Activated CD4-positive, alpha-beta memory T cell treated with anti-CD3 and anti-CD28 coated beads, Interleukin-2, amount 10 ng/mL, durations not matched to agents 7 days and 5 days (primary cell): ENCODE measurements at regions not wholly inside any gene's neighbourhood (a gene's known extent, or its start where the extent isn't known, plus 50 kb on each side); places are given as distances from the start of the nearest gene placed in this dataset.
"Not testable (repeated sequence)": the region's sequence is repeated elsewhere in the genome, so short reads cannot be mapped to it uniquely, and the experiment has no call there.

Experiments used
- CTCF ChIA-PET: fragments of 350-600 bp; sonication (Branson Sonifier 250); formaldehyde crosslinking; loops from one replicate; lab custom pipeline; 2021; ENCODE audit warnings: antibody characterized with exemption, inconsistent platforms; lab: Charles Lee
- POLR2A ChIA-PET: fragments of 350-600 bp; sonication (Branson Sonifier 250); formaldehyde crosslinking; loops from one replicate; lab custom pipeline; 2021; ENCODE audit warnings: antibody characterized with exemption; lab: Charles Lee
- DNase-seq: peaks from one replicate; pipeline ENCODE4 v3.0.0-alpha.2; 2020
- H3K27ac Mint-ChIP-seq: one replicate; pipeline ENCODE4 v1.8.0; 2021; ENCODE audit warnings: mild to moderate bottlenecking, mixed read lengths
- H3K27me3 Mint-ChIP-seq: one replicate; pipeline ENCODE4 v1.8.0; 2021; ENCODE audit warnings: mixed read lengths
- H3K36me3 Mint-ChIP-seq: one replicate; pipeline ENCODE4 v1.8.0; 2021; ENCODE audit warnings: low read depth, mixed read lengths
- H3K4me1 Mint-ChIP-seq: one replicate; pipeline ENCODE4 v1.8.0; 2021; ENCODE audit warnings: mixed read lengths
- H3K4me3 Mint-ChIP-seq: one replicate; pipeline ENCODE4 v1.8.0; 2021; ENCODE audit warnings: mild to moderate bottlenecking, mixed read lengths
- H3K9me3 Mint-ChIP-seq: one replicate; pipeline ENCODE4 v1.8.0; 2021; ENCODE audit warnings: mixed read lengths

DNA sequence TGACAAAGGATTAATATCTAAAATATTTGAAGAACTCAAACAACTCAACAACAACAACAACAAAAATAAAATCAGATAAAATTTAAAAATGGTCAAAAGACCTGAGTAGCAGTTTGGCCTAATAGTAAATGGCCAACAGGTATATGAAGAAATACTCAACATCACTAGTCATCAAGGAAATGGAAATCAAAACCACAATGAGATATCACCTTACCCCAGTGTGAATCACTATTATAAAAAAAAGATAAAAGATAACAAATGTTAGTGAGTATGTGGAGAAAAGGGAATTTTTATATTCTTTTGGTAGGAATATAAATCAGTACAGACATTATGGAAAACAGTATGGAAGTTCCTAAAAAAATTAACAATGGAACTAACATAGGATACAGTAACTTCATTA lies 247.9 kb upstream of the TRPC7 start:
- Mint-ChIP-seq H3K9me3 (no peaks in the 10 kb centered on the region), H3K27me3 (no peaks in the 10 kb centered on the region), H3K4me3 (no peak overlapping the region), H3K36me3 (no peaks in the 10 kb centered on the region), H3K27ac (no peak overlapping the region), H3K4me1 (no peaks in the 10 kb centered on the region)
- ChIA-PET CTCF (no interaction called here), POLR2A (no interaction called here)
- DNase-seq = no peak

- Mint-ChIP-seq H3K27me3 (no peaks in the 10 kb centered on the region), H3K4me3 (no peak overlapping the region), H3K9me3 (peaks cover 9% of the 10 kb centered on the region), H3K36me3 (no peaks in the 10 kb centered on the region), H3K4me1 (no peaks in the 10 kb centered on the region), H3K27ac (no peak overlapping the region)
- ChIA-PET CTCF (no interaction called here), POLR2A (no interaction called here)
- DNase-seq = no peak
These were observed 240.3 kb upstream of the TRPC7 start for GRCh38 chr5:136605638-136606037.

GRCh38 chr5:136600306-136600705 lies 235.0 kb upstream of the TRPC7 start:
- Mint-ChIP-seq H3K36me3 (no peaks in the 10 kb centered on the region), H3K27ac (no peak overlapping the region), H3K27me3 (no peaks in the 10 kb centered on the region), H3K9me3 (peaks cover 17% of the 10 kb centered on the region), H3K4me3 (no peak overlapping the region), H3K4me1 (no peaks in the 10 kb centered on the region)
- ChIA-PET CTCF (no interaction called here), POLR2A (no interaction called here)
- no peak for DNase-seq

DNA sequence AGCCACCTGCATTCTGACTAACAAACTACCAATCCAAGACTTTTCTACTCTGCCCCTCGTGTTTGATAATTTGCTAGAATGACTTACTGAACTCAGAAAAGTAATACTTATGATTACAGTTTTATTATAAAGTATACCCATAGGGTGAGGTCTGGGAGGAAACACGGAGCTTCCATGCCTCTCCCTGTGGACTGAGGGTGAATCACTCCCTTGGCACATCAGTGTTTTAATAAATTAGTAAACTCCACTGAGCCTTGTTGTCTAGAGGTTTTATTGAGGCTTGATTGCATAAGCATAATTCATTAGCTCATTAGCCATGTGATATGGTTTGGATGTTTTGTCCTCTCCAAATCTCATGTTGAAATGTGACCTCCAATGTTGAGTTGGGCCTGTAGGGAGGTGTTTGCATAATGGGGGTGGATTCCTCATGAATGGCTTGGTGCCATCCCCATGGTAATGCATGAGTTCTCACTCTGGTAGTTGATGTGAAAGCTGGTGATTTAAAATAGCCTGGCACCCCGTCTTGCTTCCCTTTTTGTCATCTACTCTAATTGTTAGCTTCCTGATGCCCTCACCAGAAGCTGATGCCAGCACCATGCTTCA lies 233.6 kb upstream of the TRPC7 start:
- Mint-ChIP-seq H3K27ac (no peak overlapping the region), H3K4me1 (no peaks in the 10 kb centered on the region), H3K4me3 (no peak overlapping the region), H3K27me3 (no peaks in the 10 kb centered on the region), H3K9me3 (peaks cover 17% of the 10 kb centered on the region), H3K36me3 (no peaks in the 10 kb centered on the region)
- no peak for DNase-seq
- ChIA-PET POLR2A (no interaction called here), CTCF (no interaction called here)

GRCh38 chr5:136594416-136594815 lies 229.1 kb upstream of the TRPC7 start:
- DNase-seq = no peak
- ChIA-PET CTCF (no interaction called here), POLR2A (no interaction called here)
- H3K36me3 Mint-ChIP-seq = no peaks in the 10 kb centered on the region
- no peaks in the 10 kb centered on the region for H3K27me3 Mint-ChIP-seq
- peaks cover 3% of the 10 kb centered on the region for H3K9me3 Mint-ChIP-seq
- no peak overlapping the region for H3K4me3 Mint-ChIP-seq
- no peak overlapping the region for H3K27ac Mint-ChIP-seq
- H3K4me1 Mint-ChIP-seq = no peaks in the 10 kb centered on the region

DNA sequence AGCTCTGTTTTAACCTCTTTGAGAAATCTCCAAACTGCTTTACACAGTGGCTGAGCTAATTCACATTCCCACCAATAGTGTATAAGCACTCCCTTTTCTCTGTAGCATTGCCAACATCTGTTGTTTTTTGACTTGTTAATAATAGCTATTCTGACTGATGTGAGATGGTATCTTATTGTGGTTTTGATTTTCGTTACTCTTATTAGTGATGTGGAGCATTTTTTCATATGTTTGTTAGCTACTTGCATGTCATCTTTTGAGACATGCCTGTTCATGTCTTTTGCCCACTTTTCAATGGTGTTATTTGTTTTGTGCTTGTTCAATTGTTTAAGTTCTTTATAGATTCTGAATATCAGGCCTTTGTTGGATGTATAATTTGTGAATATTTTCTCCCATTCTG lies 225.2 kb upstream of the TRPC7 start:
- H3K9me3 Mint-ChIP-seq = peaks cover 2% of the 10 kb centered on the region
- ChIA-PET POLR2A (no interaction called here), CTCF (no interaction called here)
- no peaks in the 10 kb centered on the region for H3K36me3 Mint-ChIP-seq
- no peak for DNase-seq
- H3K4me1 Mint-ChIP-seq = no peaks in the 10 kb centered on the region
- no peak overlapping the region for H3K27ac Mint-ChIP-seq
- H3K4me3 Mint-ChIP-seq = no peak overlapping the region
- no peaks in the 10 kb centered on the region for H3K27me3 Mint-ChIP-seq

DNA sequence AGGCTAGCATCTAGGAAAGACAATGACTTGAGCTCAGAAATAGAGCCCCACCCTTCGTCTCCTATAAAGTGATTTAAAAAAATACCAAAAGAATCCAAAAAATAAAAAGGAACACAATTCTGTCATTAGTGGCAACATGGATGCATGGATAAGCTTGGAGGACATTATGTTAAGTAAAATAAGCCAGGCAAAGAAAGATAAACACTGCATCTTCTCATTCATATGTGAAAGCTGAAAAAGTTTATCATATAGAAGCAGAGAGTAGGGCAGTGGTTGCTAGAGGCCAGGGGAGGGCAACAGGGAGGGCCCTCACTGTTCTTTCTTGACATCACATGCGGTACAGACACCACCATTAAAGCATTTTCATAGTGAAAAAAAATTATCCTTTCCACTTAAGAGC lies 220.9 kb upstream of the TRPC7 start:
- Mint-ChIP-seq H3K9me3 (no peaks in the 10 kb centered on the region), H3K4me1 (no peaks in the 10 kb centered on the region), H3K36me3 (no peaks in the 10 kb centered on the region), H3K27me3 (no peaks in the 10 kb centered on the region), H3K4me3 (no peak overlapping the region), H3K27ac (no peak overlapping the region)
- no peak for DNase-seq
- ChIA-PET CTCF (no interaction called here), POLR2A (no interaction called here)

DNA sequence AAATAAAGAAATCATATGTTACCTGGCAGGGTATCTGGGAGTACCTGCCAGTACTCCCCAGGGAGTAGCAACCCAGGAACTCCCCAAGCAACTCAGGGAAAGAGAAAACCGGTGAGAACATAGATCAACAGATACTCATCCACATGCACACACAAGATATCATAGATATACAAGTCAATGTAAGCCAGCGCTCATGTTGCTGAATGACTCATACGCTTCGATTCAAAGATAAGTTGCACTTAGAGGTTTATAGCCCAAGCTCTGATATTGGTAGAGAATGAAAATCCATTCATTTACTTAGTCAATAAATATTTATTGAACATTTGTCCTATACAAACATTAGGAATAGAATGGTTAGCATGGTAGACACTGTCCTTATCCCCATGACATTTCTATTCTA lies 219.1 kb upstream of the TRPC7 start:
- no peaks in the 10 kb centered on the region for H3K4me1 Mint-ChIP-seq
- H3K36me3 Mint-ChIP-seq = no peaks in the 10 kb centered on the region
- no peak overlapping the region for H3K4me3 Mint-ChIP-seq
- ChIA-PET CTCF (no interaction called here), POLR2A (no interaction called here)
- H3K27ac Mint-ChIP-seq = no peak overlapping the region
- H3K27me3 Mint-ChIP-seq = no peaks in the 10 kb centered on the region
- H3K9me3 Mint-ChIP-seq = no peaks in the 10 kb centered on the region
- DNase-seq = no peak

DNA sequence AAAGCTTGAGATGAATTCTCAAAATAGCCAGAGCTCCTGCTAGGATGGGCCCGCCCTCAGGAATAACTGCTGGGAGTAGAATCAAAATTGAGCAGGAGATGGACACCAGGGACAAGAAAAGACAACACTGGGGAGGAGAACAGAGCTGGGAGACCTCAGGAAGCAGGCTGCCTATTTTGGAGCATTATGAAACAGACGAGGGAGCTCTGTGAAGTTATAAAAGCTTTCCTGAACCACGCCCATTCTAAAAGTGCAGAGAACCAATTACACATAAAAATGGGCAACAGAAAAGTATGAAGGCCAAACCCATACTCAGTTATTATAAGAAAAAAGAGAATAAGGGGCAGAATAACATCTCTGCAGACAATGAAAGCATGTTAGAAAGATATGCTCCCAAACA lies 213.9 kb upstream of the TRPC7 start:
- Mint-ChIP-seq H3K27me3 (no peaks in the 10 kb centered on the region), H3K9me3 (no peaks in the 10 kb centered on the region), H3K4me3 (no peak overlapping the region), H3K27ac (no peak overlapping the region), H3K36me3 (no peaks in the 10 kb centered on the region), H3K4me1 (no peaks in the 10 kb centered on the region)
- no peak for DNase-seq
- POLR2A ChIA-PET = no interaction called here
- CTCF ChIA-PET = no interaction called here

- H3K27me3 Mint-ChIP-seq, H3K27ac Mint-ChIP-seq, POLR2A ChIA-PET, H3K4me3 Mint-ChIP-seq, H3K4me1 Mint-ChIP-seq, CTCF ChIA-PET, H3K9me3 Mint-ChIP-seq, DNase-seq, H3K36me3 Mint-ChIP-seq: not testable (repeated sequence)
These were observed 204.5 kb upstream of the TRPC7 start for GRCh38 chr5:136569875-136570274.

DNA sequence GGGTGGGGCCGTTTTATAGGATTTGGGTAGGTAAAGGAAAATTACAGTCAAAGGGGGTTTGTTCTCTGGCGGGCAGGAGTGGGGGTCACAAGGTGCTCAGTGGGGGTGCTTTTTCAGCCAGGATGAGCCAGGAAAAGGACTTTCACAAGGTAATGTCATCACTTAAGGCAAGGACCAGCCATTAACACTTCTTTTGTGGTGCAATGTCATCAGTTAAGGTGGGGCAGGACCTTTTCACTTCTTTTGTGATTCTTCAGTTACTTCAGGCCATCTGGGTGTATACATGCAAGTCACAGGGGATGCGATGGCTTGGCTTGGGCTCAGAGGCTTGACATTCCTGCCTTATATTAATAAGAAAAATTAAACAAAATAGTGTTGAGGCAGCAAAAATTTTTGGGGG lies 200.1 kb upstream of the TRPC7 start:
- CTCF ChIA-PET, H3K4me3 Mint-ChIP-seq, H3K27ac Mint-ChIP-seq: not testable (repeated sequence)

DNA sequence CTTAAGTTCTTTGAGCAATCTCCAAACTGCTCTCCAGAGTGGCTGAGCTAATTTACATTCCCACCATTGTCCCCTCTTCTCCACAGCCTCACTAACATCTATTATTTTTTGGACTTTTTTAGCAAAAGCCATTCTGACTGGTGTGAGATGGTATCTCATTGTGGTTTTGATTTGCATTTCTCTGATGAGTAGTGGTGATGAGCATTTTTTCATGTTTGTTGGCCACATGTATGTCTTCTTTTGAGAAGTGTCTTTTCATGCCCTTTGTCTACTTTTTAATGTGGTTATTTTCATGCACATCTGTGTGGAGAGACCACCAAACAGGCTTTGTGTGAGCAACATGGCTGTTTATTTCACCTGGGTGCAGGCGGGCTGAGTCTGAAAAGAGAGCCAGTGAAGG lies 199.7 kb upstream of the TRPC7 start:
- CTCF ChIA-PET, H3K27ac Mint-ChIP-seq, H3K36me3 Mint-ChIP-seq, H3K9me3 Mint-ChIP-seq, DNase-seq, H3K4me3 Mint-ChIP-seq, POLR2A ChIA-PET, H3K4me1 Mint-ChIP-seq, H3K27me3 Mint-ChIP-seq: not testable (repeated sequence)

More for the DNA sequence above, 200.1 kb upstream of the TRPC7 start:
- POLR2A ChIA-PET, H3K27me3 Mint-ChIP-seq, H3K36me3 Mint-ChIP-seq, H3K4me1 Mint-ChIP-seq, DNase-seq, H3K9me3 Mint-ChIP-seq: not testable (repeated sequence)

DNA sequence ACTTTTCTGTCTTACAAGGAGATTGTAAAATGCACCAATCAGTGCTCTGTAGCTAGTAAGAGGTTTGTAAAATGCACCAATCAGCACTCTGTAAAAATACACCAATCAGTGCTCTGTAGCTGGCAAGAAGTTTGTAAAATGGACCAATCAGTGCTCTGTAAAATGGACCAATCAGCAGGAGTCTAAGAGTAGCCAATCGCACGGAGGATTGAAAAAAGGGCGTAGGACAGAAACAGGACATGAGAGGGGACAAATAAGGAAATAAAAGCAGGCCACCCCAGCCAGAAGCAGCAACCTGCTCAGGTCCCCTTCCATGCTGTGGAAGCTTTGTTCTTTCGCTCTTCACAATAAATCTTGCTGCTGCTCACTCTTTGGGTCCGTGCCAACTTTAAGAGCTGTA lies 199.1 kb upstream of the TRPC7 start:
- CTCF ChIA-PET, H3K9me3 Mint-ChIP-seq, POLR2A ChIA-PET, H3K4me3 Mint-ChIP-seq, H3K4me1 Mint-ChIP-seq, H3K27ac Mint-ChIP-seq, DNase-seq, H3K27me3 Mint-ChIP-seq, H3K36me3 Mint-ChIP-seq: not testable (repeated sequence)

DNA sequence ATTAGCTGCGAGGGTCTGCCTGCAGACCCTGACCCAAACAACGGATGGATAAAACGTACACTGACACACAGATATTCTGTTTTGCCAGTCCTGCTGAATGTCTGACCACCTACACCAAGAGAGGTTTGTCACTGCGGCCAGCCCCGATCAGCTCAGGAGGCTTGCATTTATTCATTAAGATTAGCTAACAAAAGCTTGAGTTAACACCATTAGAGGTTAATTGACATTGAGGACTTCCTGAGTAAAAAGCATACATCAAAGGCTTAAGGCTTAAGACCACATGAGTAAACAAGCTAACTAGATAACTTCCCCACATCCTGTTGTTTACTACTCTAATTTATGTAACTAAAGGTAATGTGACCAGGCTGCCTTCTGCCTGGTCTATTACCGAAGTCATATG lies 198.1 kb upstream of the TRPC7 start:
- CTCF ChIA-PET = no interaction called here
- no peak for DNase-seq
- H3K4me1 Mint-ChIP-seq = peaks cover 2% of the 10 kb centered on the region
- POLR2A ChIA-PET = no interaction called here
- H3K9me3 Mint-ChIP-seq = peaks cover 7% of the 10 kb centered on the region
- no peak overlapping the region for H3K27ac Mint-ChIP-seq
- no peaks in the 10 kb centered on the region for H3K27me3 Mint-ChIP-seq
- H3K4me3 Mint-ChIP-seq = no peak overlapping the region
- H3K36me3 Mint-ChIP-seq = no peaks in the 10 kb centered on the region
